Karpas-422 (cell line): ENCODE measurements at regions not wholly inside any gene's neighbourhood (a gene's known extent, or its start where the extent isn't known, plus 50 kb on each side); places are given as distances from the start of the nearest gene placed in this dataset.
"Not testable (repeated sequence)": the region's sequence is repeated elsewhere in the genome, so short reads cannot be mapped to it uniquely, and the experiment has no call there.

Source experiments
- DNase-seq: peaks from one replicate; pipeline ENCODE4 v3.0.0-alpha.2; 2015
- H2AFZ ChIP-seq: fragments of 200-600 bp; sonication (generic); 2 replicates; pipeline ENCODE4 v1.6.1; 2014; ENCODE audit warnings: antibody characterized with exemption, low read length, mixed read lengths
- H3K27ac ChIP-seq: fragments of 200-600 bp; sonication (generic); 2 replicates; pipeline ENCODE4 v1.5.1; 2014; ENCODE audit warnings: mild to moderate bottlenecking, low read length, moderate library complexity
- H3K27me3 ChIP-seq: fragments of 200-600 bp; sonication (generic); 2 replicates; pipeline ENCODE4 v1.6.1; 2014; ENCODE audit warnings: low read length, mixed read lengths
- H3K36me3 ChIP-seq: fragments of 200-600 bp; sonication (generic); 2 replicates; pipeline ENCODE4 v1.6.1; 2014; ENCODE audit warnings: low read length, mixed read lengths; ENCODE audit not compliant: insufficient read depth
- H3K4me1 ChIP-seq: fragments of 200-600 bp; sonication (generic); 2 replicates; pipeline ENCODE4 v1.6.1; 2014; ENCODE audit warnings: mild to moderate bottlenecking, low read length, mixed read lengths
- H3K4me2 ChIP-seq: fragments of 200-600 bp; sonication (generic); 2 replicates; pipeline ENCODE4 v1.6.1; 2014; ENCODE audit warnings: low read length, low read depth, mild to moderate bottlenecking; ENCODE audit not compliant: poor library complexity, severe bottlenecking
- H3K4me3 ChIP-seq: fragments of 200-600 bp; sonication (generic); 2 replicates; pipeline ENCODE4 v1.5.1; 2014; ENCODE audit warnings: mild to moderate bottlenecking, antibody characterized with exemption, low read length, mixed read lengths
- H3K79me2 ChIP-seq: fragments of 200-600 bp; sonication (generic); 2 replicates; pipeline ENCODE4 v1.6.1; 2014; ENCODE audit warnings: mild to moderate bottlenecking, low read length, mixed read lengths
- H3K9ac ChIP-seq: fragments of 200-600 bp; sonication (generic); 2 replicates; pipeline ENCODE4 v1.6.0; 2014; ENCODE audit warnings: low read length
- H3K9me2 ChIP-seq: fragments of 200-600 bp; sonication (generic), shearing (Covaris generic); replicated peaks from 2 replicates; pipeline ENCODE4 v1.6.0; 2014; ENCODE audit warnings: mild to moderate bottlenecking, low read length, moderate library complexity; ENCODE audit not compliant: insufficient read depth
- H3K9me3 ChIP-seq: fragments of 300-700, 200-600 bp; sonication (generic); 2 replicates; pipeline ENCODE4 v1.6.1; 2014; ENCODE audit warnings: low read length, mixed read lengths
- H4K20me1 ChIP-seq: fragments of 200-600 bp; sonication (generic); 2 replicates; pipeline ENCODE4 v1.6.1; 2014; ENCODE audit warnings: mild to moderate bottlenecking, antibody characterized with exemption, low read length, low read depth; ENCODE audit not compliant: insufficient read depth

DNA sequence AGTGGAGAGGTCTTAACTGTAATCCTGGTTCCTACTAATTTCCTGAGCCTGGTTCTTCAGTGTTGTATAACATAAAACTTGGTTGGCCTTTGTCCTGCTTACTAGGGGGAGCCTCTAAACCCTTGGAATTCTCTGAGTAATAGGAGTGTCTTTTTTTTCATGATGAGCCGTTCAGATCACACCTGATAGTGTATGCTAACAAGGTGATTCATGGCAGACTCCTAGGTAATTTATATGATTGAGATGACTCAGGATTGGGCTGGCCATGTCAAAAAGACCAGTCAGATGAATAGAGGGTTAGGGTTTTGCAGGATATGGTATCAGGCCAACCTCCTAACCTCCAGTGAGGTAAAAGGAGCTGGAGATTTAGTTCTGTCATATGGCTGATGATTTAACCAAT is 135.8 kb upstream of the KLF12 start:
- H3K4me1 ChIP-seq, result peaks cover 8% of the 10 kb centered on the region
- H2AFZ ChIP-seq, result no peak overlapping the region
- no peaks in the 10 kb centered on the region for H3K27me3 ChIP-seq
- DNase-seq, result no peak
- H3K27ac ChIP-seq, result no peak overlapping the region
- H4K20me1 ChIP-seq, result no peaks in the 10 kb centered on the region
- H3K9me2 ChIP-seq, result no peaks in the 10 kb centered on the region
- no peaks in the 10 kb centered on the region for H3K79me2 ChIP-seq
- no peaks in the 10 kb centered on the region for H3K36me3 ChIP-seq
- no peak overlapping the region for H3K4me2 ChIP-seq
- H3K4me3 ChIP-seq, result no peak overlapping the region
- 0 out of 2 replicates have a peak, but pooled peaks cover 5% of the 10 kb centered on the region for H3K9me3 ChIP-seq
- H3K9ac ChIP-seq, result no peak overlapping the region

DNA sequence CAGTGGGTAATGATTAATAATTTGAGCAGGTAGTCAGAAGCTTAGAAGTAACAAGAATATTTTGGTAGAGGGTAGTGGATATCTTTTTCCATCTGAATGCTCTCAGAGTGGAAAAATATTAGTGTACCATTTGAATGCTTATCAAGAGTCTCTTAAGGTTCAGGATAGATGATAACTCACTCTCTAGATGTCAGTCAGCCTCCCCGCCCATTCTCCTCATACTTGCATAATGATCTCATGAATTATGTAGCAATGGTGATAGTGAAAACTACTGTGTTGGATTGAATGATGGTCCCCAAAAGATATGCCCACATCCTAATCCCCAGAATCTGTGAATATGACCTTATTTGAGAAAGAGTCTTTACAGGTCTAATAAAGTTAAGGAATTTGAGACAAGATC is 132.7 kb upstream of the KLF12 start:
- Histone ChIP-seq H3K9ac (no peak overlapping the region), H4K20me1 (no peaks in the 10 kb centered on the region), H3K4me3 (no peak overlapping the region), H3K27ac (no peak overlapping the region), H2AFZ (no peak overlapping the region), H3K36me3 (no peaks in the 10 kb centered on the region), H3K27me3 (no peaks in the 10 kb centered on the region; the same call in 1 of the 2 replicates), H3K4me2 (no peak overlapping the region), H3K79me2 (no peaks in the 10 kb centered on the region), H3K9me3 (no peaks in the 10 kb centered on the region; the same call in 1 of the 2 replicates), H3K4me1 (no peaks in the 10 kb centered on the region), H3K9me2 (no peaks in the 10 kb centered on the region)
- no peak for DNase-seq

DNA sequence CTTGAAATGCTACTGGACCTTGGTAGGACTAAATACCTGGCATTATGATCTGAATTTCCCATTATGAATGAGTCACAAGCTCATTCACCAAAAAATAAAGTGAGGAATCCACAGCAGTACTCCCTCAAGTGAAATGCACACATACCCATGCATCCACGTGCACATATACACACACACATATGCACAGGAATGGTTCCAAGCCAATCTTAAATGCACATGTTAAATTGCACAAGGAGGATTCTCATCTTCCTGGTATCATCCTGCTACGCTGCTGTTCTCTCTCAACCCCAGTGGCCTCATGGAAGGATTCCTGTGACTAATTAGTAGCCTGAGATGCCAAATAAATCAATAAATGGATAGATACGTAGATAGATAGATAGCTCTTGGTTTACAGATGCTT is 132.1 kb upstream of the KLF12 start:
- Histone ChIP-seq H3K4me2 (no peak overlapping the region), H3K36me3 (no peaks in the 10 kb centered on the region), H3K4me3 (no peak overlapping the region), H3K27me3 (no peaks in the 10 kb centered on the region; the same call in 1 of the 2 replicates), H3K9ac (no peak overlapping the region), H3K9me2 (no peaks in the 10 kb centered on the region), H4K20me1 (no peaks in the 10 kb centered on the region), H3K4me1 (no peaks in the 10 kb centered on the region), H3K9me3 (no peaks in the 10 kb centered on the region; the same call in 1 of the 2 replicates), H3K27ac (no peak overlapping the region), H3K79me2 (no peaks in the 10 kb centered on the region), H2AFZ (no peak overlapping the region)
- no peak for DNase-seq

DNA sequence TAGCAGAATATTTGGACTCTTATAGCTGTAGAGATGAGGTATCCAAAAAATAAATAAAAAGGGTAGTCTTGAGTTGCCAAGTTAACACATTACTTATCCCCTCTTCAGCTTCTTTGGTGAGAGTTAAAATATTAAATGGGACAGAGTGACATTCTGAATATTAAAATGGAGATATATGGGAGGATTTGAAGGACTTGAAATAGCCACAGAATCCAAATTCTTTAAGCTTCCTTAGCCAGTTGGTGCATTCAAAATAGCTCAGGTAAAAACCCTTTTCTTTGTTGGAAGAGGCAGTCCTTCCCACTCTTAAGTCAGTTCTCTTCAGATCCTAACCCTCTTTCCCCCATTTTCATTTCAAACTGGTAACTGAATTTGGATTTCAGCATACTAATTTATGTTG is 130.1 kb upstream of the KLF12 start:
- Histone ChIP-seq H3K79me2 (no peaks in the 10 kb centered on the region), H3K27me3 (no peaks in the 10 kb centered on the region; the same call in 1 of the 2 replicates), H3K36me3 (no peaks in the 10 kb centered on the region), H3K4me1 (no peaks in the 10 kb centered on the region), H4K20me1 (no peaks in the 10 kb centered on the region), H2AFZ (no peak overlapping the region), H3K9me3 (no peaks in the 10 kb centered on the region; the same call in 1 of the 2 replicates), H3K27ac (no peak overlapping the region), H3K4me3 (no peak overlapping the region), H3K4me2 (no peak overlapping the region), H3K9ac (no peak overlapping the region), H3K9me2 (no peaks in the 10 kb centered on the region)
- no peak for DNase-seq

DNA sequence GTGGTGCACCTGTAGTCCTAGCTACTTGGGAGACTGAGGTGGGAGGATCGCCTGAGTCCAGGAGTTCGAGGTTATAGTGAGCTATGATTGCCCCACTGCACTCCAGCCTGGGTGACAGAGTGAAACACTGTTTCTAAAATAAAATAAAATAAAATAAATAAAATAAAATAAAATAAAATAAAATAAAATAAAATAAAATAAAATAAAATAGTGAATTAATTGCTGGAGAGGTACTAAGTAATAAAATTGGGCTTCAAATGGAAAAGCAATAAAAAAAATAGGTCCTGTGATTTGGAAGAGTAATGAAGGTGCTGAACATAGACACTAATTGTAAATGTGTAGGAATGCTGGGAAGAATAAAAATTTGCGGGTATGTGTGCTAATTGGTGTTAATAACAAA is 126.2 kb upstream of the KLF12 start:
- not testable (repeated sequence) for DNase-seq, H3K79me2 ChIP-seq, H3K4me3 ChIP-seq, H2AFZ ChIP-seq, H3K36me3 ChIP-seq, H3K4me1 ChIP-seq, H3K4me2 ChIP-seq, H3K9me2 ChIP-seq, H3K9ac ChIP-seq, H3K27me3 ChIP-seq, H4K20me1 ChIP-seq, H3K27ac ChIP-seq, H3K9me3 ChIP-seq

DNA sequence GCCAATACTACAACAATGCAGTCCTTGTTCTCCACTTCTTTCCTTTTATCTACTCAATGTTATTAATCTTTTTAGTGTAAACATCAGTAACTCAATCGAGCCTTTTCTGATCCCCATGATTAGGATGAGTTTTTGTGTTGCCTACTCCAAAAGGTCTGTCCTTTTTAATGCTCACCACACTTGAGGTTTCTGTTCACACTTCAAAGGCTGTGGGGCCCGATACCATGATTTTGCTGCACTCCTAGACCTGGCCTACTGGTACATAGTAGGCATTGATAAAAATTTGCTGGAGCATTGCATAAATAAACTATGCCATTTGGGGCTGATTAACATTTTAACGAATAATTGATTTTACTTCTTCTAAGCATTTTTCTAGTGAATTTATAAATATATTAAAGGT is 125.4 kb upstream of the KLF12 start:
- H3K4me2 ChIP-seq, result no peak overlapping the region
- no peak for DNase-seq
- H3K4me1 ChIP-seq, result no peaks in the 10 kb centered on the region

DNA sequence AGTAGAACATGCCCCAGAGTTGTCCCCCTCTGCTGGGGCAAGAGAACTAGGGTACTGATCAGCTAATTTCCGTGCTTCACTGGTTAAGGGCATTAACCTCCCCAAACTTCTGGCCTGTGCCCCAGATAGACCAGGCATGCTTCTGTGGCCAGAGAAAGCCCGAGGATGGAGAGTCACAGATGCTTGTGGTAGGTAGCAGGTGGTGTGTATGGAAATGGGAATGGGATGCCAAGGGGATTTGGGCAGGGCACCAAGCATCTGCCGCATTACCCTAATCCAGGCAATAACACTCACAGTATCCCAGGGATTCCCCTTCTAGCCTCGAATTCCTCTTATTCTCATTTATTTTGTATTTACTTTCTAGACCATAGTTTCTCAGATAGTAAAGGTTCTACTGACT is 124.8 kb upstream of the KLF12 start:
- Histone ChIP-seq H3K9me2 (no peaks in the 10 kb centered on the region), H3K4me2 (no peak overlapping the region), H3K27ac (no peak overlapping the region), H4K20me1 (no peaks in the 10 kb centered on the region), H3K9me3 (no peaks in the 10 kb centered on the region; the same call in 1 of the 2 replicates), H3K4me3 (no peak overlapping the region), H3K27me3 (no peaks in the 10 kb centered on the region), H3K36me3 (no peaks in the 10 kb centered on the region), H2AFZ (no peak overlapping the region), H3K79me2 (no peaks in the 10 kb centered on the region), H3K9ac (no peak overlapping the region), H3K4me1 (no peaks in the 10 kb centered on the region)
- DNase-seq, result no peak

More for the DNA sequence above, 125.4 kb upstream of the KLF12 start:
- no peaks in the 10 kb centered on the region for H3K9me2 ChIP-seq
- H3K36me3 ChIP-seq, result no peaks in the 10 kb centered on the region
- no peaks in the 10 kb centered on the region; the same call in 1 of the 2 replicates for H3K9me3 ChIP-seq
- H3K4me3 ChIP-seq, result no peak overlapping the region
- no peaks in the 10 kb centered on the region for H4K20me1 ChIP-seq
- no peak overlapping the region for H3K9ac ChIP-seq
- no peak overlapping the region for H2AFZ ChIP-seq
- no peak overlapping the region for H3K27ac ChIP-seq
- H3K79me2 ChIP-seq, result no peaks in the 10 kb centered on the region
- no peaks in the 10 kb centered on the region; the same call in 1 of the 2 replicates for H3K27me3 ChIP-seq

DNA sequence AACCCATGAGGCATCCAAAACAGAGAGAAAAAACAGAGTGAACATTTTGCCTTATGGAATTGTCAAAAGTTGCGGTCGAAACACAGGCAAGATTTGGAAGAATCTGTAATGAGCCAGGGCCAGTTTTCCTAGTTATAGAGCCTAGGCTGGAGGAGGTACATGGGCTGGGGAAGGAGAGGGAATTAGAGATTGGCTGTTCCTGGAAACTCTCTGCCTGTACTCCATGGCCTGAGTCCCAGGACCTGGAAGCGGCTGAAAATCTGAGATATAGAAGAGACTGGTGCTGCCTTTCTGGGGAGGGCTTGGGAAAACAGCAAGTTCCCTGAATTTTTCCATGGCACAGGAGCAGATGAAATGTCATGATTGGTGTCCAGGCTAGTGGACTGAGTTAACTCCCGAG is 122.8 kb upstream of the KLF12 start:
- no peaks in the 10 kb centered on the region for H4K20me1 ChIP-seq
- H3K9me3 ChIP-seq, result no peaks in the 10 kb centered on the region
- no peak for DNase-seq
- no peaks in the 10 kb centered on the region for H3K27me3 ChIP-seq
- no peak overlapping the region for H3K4me2 ChIP-seq
- no peak overlapping the region for H3K9ac ChIP-seq
- no peak overlapping the region for H3K27ac ChIP-seq
- no peak overlapping the region for H2AFZ ChIP-seq
- H3K36me3 ChIP-seq, result no peaks in the 10 kb centered on the region
- no peak overlapping the region for H3K4me3 ChIP-seq
- H3K4me1 ChIP-seq, result no peaks in the 10 kb centered on the region
- no peaks in the 10 kb centered on the region for H3K9me2 ChIP-seq
- H3K79me2 ChIP-seq, result no peaks in the 10 kb centered on the region

DNA sequence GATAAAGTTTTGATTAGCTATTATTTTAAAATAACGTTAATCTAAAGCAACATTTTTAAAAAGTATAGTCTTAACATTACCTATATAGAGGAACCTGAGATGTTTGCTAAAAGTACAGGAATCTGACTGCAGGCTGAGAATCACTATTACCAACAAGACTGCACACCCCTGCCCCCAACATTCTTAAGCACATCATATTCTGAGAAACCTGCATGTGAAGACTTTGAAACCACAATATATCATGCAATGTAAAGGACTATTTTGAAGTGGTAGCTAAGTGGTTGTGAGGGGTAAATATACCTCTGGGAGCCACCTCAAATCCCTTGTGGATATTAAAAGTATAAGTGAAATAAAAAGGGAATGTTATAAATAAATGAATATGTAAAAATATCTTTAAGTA is 119.0 kb upstream of the KLF12 start:
- no peak for DNase-seq
- Histone ChIP-seq H2AFZ (no peak overlapping the region), H3K4me1 (no peaks in the 10 kb centered on the region)

More for the DNA sequence above, 119.0 kb upstream of the KLF12 start:
- Histone ChIP-seq H3K9me2 (no peaks in the 10 kb centered on the region), H3K9ac (no peak overlapping the region), H3K4me2 (no peak overlapping the region), H3K4me3 (no peak overlapping the region), H3K79me2 (no peaks in the 10 kb centered on the region), H3K27ac (no peak overlapping the region), H3K27me3 (no peaks in the 10 kb centered on the region), H4K20me1 (no peaks in the 10 kb centered on the region), H3K9me3 (no peaks in the 10 kb centered on the region), H3K36me3 (no peaks in the 10 kb centered on the region)
